Stomach (tissue), 4 donors: ENCODE measurements at regions not wholly inside any gene's neighbourhood (a gene's known extent, or its start where the extent isn't known, plus 50 kb on each side); places are given as distances from the start of the nearest gene placed in this dataset.

Experiments used
- POLR2A ChIP-seq, 4 donors: fragments of 450-650 bp; IDR thresholded peaks; one replicate each; pipeline ENCODE4 v1.6.1; 2016; ENCODE audit warnings: antibody characterized with exemption in 4 of 4, control low read depth in 2 of 4, mild to moderate bottlenecking in 1 of 4, moderate library complexity in 1 of 4
- POLR2AphosphoS5 ChIP-seq, 3 donors: sonication (generic); formaldehyde crosslinking; IDR thresholded peaks; one replicate each; pipeline ENCODE4 v1.6.1; 2016; ENCODE audit warnings: antibody characterized with exemption in 3 of 3
- TF ChIP-seq, protein P1 (sequence below), 7 experiments: fragments of 450-650 bp in 4 of 7; fragments of 200-600 bp in 3 of 7; sonication (generic) in 3 of 7; IDR thresholded peaks; one replicate each; pipeline ENCODE4 v1.5.1; 2016 to 2019; ENCODE audit warnings: antibody characterized with exemption in 7 of 7, control low read depth in 2 of 7, mild to moderate bottlenecking in 1 of 7

DNA sequence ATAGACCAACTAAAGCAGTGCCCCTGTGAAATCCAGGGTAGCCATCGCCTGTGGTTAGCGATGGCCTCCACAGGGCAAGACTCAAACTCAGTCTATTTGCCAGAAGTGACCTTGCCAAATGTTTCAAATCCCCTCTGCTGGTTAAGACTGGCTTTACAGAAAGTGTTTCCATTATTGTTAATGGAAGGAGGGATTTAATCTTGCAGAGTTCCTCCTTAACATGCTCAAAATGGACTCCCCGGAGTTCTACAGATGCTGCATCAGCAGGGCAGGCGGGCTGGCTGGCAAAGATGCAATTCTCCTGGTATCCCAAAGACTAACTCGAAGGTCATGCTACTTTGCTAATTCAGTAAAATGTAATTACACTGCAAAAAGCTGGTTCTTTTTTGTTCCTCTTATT is 313.0 kb upstream of the SLC7A11 start:
- no peak for TF ChIP-seq POLR2A (IDR thresholded peaks at IDR 0.05)
- TF ChIP-seq, protein P1, sequence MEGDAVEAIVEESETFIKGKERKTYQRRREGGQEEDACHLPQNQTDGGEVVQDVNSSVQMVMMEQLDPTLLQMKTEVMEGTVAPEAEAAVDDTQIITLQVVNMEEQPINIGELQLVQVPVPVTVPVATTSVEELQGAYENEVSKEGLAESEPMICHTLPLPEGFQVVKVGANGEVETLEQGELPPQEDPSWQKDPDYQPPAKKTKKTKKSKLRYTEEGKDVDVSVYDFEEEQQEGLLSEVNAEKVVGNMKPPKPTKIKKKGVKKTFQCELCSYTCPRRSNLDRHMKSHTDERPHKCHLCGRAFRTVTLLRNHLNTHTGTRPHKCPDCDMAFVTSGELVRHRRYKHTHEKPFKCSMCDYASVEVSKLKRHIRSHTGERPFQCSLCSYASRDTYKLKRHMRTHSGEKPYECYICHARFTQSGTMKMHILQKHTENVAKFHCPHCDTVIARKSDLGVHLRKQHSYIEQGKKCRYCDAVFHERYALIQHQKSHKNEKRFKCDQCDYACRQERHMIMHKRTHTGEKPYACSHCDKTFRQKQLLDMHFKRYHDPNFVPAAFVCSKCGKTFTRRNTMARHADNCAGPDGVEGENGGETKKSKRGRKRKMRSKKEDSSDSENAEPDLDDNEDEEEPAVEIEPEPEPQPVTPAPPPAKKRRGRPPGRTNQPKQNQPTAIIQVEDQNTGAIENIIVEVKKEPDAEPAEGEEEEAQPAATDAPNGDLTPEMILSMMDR (IDR thresholded peaks at IDR 0.05), result no peak
- no peak for TF ChIP-seq POLR2AphosphoS5 (IDR thresholded peaks at IDR 0.05)
